SH-SY5Y (cell line): ENCODE measurements at regions not wholly inside any gene's neighbourhood (a gene's known extent, or its start where the extent isn't known, plus 50 kb on each side); places are given as distances from the start of the nearest gene placed in this dataset.

Experiments
- GATA2 ChIP-seq: IDR thresholded peaks from 2 replicates; pipeline ENCODE4 v1.6.1; 2011; ENCODE audit warnings: mild to moderate bottlenecking, low read depth, low read length
- GATA3 ChIP-seq: IDR thresholded peaks from 2 replicates; pipeline ENCODE4 v1.6.1; 2011; ENCODE audit warnings: low read depth, mild to moderate bottlenecking, low read length, moderate library complexity

- no peak for TF ChIP-seq GATA2
- TF ChIP-seq GATA3, result no peak
These were observed 602.9 kb downstream of the NYAP2 start for GRCh38 chr2:226002438-226002837.
